ENCODE measurements at regions not wholly inside any gene's neighbourhood (a gene's known extent, or its start where the extent isn't known, plus 50 kb on each side); places are given as distances from the start of the nearest gene placed in this dataset.

DNA sequence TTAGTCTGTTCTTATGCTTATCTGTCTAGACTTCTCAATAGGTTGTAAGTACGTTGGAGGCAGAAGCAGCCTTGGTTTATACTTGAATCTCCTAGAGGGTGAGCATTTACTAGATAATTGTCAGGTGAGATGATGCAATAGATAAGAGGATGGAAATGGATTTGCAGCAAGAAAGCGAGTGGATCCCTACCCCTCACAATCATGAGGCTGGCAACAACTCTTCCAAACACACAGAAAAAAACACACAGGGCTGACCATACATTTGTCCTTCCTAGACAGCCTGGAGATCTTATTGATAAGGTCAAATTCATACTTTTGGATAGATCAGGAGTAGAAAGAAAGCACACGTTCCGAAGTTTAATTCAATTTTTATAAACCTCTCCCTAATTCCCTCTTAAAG, 481.4 kb upstream of the CAMK1G start:
- TF ChIP-seq POLR2AphosphoS5 (IDR thresholded peaks at IDR 0.05; ENCODE audit: low read depth, low read length) (no peak), PAX5 (IDR thresholded peaks at IDR 0.05; ENCODE audit: insufficient read depth, low read length, severe bottlenecking) (no peak), POU2F2 (IDR thresholded peaks at IDR 0.05; ENCODE audit: low read depth, low read length) (no peak), TAF1 (IDR thresholded peaks at IDR 0.05; ENCODE audit: low read depth, low read length) (no peak)

Measured in GM12891 (cell line).